Lower leg skin (tissue), 3 donors: ENCODE measurements at regions not wholly inside any gene's neighbourhood (a gene's known extent, or its start where the extent isn't known, plus 50 kb on each side); places are given as distances from the start of the nearest gene placed in this dataset.
"Not testable (repeated sequence)": the region's sequence is repeated elsewhere in the genome, so short reads cannot be mapped to it uniquely, and the experiment has no call there.

ENCODE experiments used
- CTCF ChIP-seq, 3 donors: fragments of 450-650 bp; IDR thresholded peaks; one replicate each; pipeline ENCODE4 v1.5.1; 2016; ENCODE audit warnings: antibody characterized with exemption in 3 of 3, mild to moderate bottlenecking in 3 of 3, moderate library complexity in 2 of 3
- POLR2A ChIP-seq, 2 donors: fragments of 450-650 bp; IDR thresholded peaks; one replicate each; pipeline ENCODE4 v1.6.1; 2016 to 2017; ENCODE audit warnings: antibody characterized with exemption in 2 of 2, mild to moderate bottlenecking in 1 of 2, moderate library complexity in 1 of 2

GRCh38 chr14:104420523-104420922 lies 159.0 kb upstream of the C14orf180 start:
- not testable (repeated sequence) for TF ChIP-seq POLR2A, CTCF (IDR thresholded peaks at IDR 0.05)
